DND-41 (cell line): ENCODE measurements at regions not wholly inside any gene's neighbourhood (a gene's known extent, or its start where the extent isn't known, plus 50 kb on each side); places are given as distances from the start of the nearest gene placed in this dataset.

Experiments
- EZH2 ChIP-seq: IDR thresholded peaks from 3 replicates; pipeline ENCODE4 v1.6.1; 2012; ENCODE audit warnings: borderline replicate concordance, low read depth, mild to moderate bottlenecking, moderate library complexity, low read length, inconsistent platforms; ENCODE audit not compliant: severe bottlenecking
- TF ChIP-seq, protein P1 (sequence below): IDR thresholded peaks from 2 replicates; pipeline ENCODE4 v1.5.1; 2012; ENCODE audit warnings: borderline replicate concordance, low read length, moderate library complexity, mild to moderate bottlenecking; ENCODE audit not compliant: poor library complexity, severe bottlenecking; ENCODE audit errors: extremely low read depth

DNA sequence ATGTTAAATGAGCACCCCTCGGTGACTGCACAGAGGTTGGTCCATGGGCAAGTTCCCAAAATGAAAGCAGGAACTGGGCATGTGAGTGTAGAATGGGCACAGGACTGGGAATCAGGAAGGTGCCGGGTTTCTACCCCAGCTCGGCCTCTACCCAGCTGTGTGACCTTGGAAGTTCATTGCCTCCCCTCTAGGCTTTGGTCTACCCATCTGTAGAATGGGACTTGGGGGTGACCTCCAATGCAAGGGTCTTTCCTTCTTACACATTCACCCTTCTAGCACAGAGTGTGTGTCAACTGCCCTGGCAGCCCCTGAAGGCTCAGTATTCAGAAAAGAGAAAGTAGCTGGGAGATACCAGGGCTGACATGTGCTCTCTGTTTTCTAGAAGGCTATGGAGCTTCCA lies 72.3 kb upstream of the PIAS1 start:
- TF ChIP-seq, protein P1, sequence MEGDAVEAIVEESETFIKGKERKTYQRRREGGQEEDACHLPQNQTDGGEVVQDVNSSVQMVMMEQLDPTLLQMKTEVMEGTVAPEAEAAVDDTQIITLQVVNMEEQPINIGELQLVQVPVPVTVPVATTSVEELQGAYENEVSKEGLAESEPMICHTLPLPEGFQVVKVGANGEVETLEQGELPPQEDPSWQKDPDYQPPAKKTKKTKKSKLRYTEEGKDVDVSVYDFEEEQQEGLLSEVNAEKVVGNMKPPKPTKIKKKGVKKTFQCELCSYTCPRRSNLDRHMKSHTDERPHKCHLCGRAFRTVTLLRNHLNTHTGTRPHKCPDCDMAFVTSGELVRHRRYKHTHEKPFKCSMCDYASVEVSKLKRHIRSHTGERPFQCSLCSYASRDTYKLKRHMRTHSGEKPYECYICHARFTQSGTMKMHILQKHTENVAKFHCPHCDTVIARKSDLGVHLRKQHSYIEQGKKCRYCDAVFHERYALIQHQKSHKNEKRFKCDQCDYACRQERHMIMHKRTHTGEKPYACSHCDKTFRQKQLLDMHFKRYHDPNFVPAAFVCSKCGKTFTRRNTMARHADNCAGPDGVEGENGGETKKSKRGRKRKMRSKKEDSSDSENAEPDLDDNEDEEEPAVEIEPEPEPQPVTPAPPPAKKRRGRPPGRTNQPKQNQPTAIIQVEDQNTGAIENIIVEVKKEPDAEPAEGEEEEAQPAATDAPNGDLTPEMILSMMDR = no peak
- no peak for TF ChIP-seq EZH2
